ENCODE measurements at regions not wholly inside any gene's neighbourhood (a gene's known extent, or its start where the extent isn't known, plus 50 kb on each side); places are given as distances from the start of the nearest gene placed in this dataset.

DNA sequence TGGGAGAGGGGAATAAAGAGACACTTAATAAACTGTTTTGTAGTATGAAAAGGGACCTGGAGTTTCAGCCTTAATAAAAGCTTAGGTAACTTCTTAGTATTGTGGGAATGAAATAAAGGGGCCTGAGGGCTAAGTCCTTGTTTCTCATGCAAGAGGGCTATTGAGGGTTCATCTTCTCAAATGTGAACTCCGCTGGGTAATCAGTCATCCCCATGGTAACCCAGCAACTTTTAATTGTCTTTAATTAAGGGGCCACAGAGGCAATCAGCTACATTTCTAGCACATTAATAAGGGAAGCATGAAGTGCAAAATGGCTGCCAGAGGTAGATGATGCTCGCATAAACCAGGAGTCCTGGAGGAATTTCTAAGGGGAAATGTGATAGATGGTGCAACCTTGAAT is 1784.2 kb upstream of the CELF4 start:
- TF ChIP-seq, protein P1, sequence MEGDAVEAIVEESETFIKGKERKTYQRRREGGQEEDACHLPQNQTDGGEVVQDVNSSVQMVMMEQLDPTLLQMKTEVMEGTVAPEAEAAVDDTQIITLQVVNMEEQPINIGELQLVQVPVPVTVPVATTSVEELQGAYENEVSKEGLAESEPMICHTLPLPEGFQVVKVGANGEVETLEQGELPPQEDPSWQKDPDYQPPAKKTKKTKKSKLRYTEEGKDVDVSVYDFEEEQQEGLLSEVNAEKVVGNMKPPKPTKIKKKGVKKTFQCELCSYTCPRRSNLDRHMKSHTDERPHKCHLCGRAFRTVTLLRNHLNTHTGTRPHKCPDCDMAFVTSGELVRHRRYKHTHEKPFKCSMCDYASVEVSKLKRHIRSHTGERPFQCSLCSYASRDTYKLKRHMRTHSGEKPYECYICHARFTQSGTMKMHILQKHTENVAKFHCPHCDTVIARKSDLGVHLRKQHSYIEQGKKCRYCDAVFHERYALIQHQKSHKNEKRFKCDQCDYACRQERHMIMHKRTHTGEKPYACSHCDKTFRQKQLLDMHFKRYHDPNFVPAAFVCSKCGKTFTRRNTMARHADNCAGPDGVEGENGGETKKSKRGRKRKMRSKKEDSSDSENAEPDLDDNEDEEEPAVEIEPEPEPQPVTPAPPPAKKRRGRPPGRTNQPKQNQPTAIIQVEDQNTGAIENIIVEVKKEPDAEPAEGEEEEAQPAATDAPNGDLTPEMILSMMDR (IDR thresholded peaks at IDR 0.05; ENCODE audit: low read depth, low read length, poor library complexity, severe bottlenecking): no peak
- no peak for TF ChIP-seq EZH2phosphoT487 (IDR thresholded peaks at IDR 0.05; ENCODE audit: borderline replicate concordance, low read length)

Measured in DOHH2 (cell line).